ENCODE measurements at regions not wholly inside any gene's neighbourhood (a gene's known extent, or its start where the extent isn't known, plus 50 kb on each side); places are given as distances from the start of the nearest gene placed in this dataset.
"Not testable (repeated sequence)": the region's sequence is repeated elsewhere in the genome, so short reads cannot be mapped to it uniquely, and the experiment has no call there.

GRCh38 chr2:56055405-56055804 lies 128.4 kb upstream of the CCDC85A start:
- H3K4me3 ChIP-seq (ENCODE audit: low read depth, low read length): no peak overlapping the region
- no peak for TF ChIP-seq CTCF (IDR thresholded peaks at IDR 0.05; ENCODE audit: borderline replicate concordance, insufficient read depth, low read depth, low read length)

GRCh38 chr2:56061327-56061726 lies 122.5 kb upstream of the CCDC85A start:
- H3K4me3 ChIP-seq (ENCODE audit: low read depth, low read length): not testable (repeated sequence)

- no peak for TF ChIP-seq CTCF (IDR thresholded peaks at IDR 0.05; ENCODE audit: borderline replicate concordance, insufficient read depth, low read depth, low read length)
Observed at GRCh38 chr2:56068746-56069145, 115.0 kb upstream of the CCDC85A start.

GRCh38 chr2:56077359-56077915 lies 106.4 kb upstream of the CCDC85A start:
- TF ChIP-seq CTCF (IDR thresholded peaks at IDR 0.05; ENCODE audit: borderline replicate concordance, insufficient read depth, low read depth, low read length): peak; percentile 40; the same call in 1 of the 2 replicates
- H3K4me3 ChIP-seq (ENCODE audit: low read depth, low read length): no peak overlapping the region

More at GRCh38 chr2:56068746-56069145, 115.0 kb upstream of the CCDC85A start:
- H3K4me3 ChIP-seq (ENCODE audit: low read depth, low read length): no peak overlapping the region

- TF ChIP-seq CTCF (IDR thresholded peaks at IDR 0.05; ENCODE audit: borderline replicate concordance, insufficient read depth, low read depth, low read length): no peak
- no peak overlapping the region for H3K4me3 ChIP-seq (ENCODE audit: low read depth, low read length)
Observed at GRCh38 chr2:56082665-56083064, 101.1 kb upstream of the CCDC85A start.

GRCh38 chr2:56084111-56084901 lies 99.5 kb upstream of the CCDC85A start:
- no peak overlapping the region for H3K4me3 ChIP-seq (ENCODE audit: low read depth, low read length)
- TF ChIP-seq CTCF (IDR thresholded peaks at IDR 0.05; ENCODE audit: borderline replicate concordance, insufficient read depth, low read depth, low read length): no peak

- TF ChIP-seq CTCF (IDR thresholded peaks at IDR 0.05; ENCODE audit: borderline replicate concordance, insufficient read depth, low read depth, low read length): no peak
Observed at GRCh38 chr2:56086336-56086735, 97.5 kb upstream of the CCDC85A start.

More at GRCh38 chr2:56086336-56086735, 97.5 kb upstream of the CCDC85A start:
- H3K4me3 ChIP-seq (ENCODE audit: low read depth, low read length): no peak overlapping the region

Data from GM12875 (cell line).